Kidney (tissue), 13 donors: ENCODE measurements at regions not wholly inside any gene's neighbourhood (a gene's known extent, or its start where the extent isn't known, plus 50 kb on each side); places are given as distances from the start of the nearest gene placed in this dataset.

ENCODE experiments used
- DNase-seq, 5 donors: peaks; one replicate each; pipeline ENCODE4 v3.0.0-alpha.2; 2013 to 2020
- FAIRE-seq: peaks from 2 replicates; lab custom pipeline; 2012; peaks lifted over from hg19 to GRCh38; lab: Jason Lieb, UNC
- H3K27ac ChIP-seq, 2 donors: one replicate each; pipeline ENCODE4 v1.7.0; 2013; ENCODE audit warnings: low read depth in 2 of 2, low read length in 2 of 2, inconsistent platforms in 1 of 2
- H3K27me3 ChIP-seq: one replicate; pipeline ENCODE4 v1.7.1; 2013; ENCODE audit warnings: low read length, inconsistent platforms; ENCODE audit not compliant: control insufficient read depth, insufficient read depth
- H3K36me3 ChIP-seq, 3 donors: one replicate each; pipeline versions ENCODE4 v1.7.0 to v1.7.1; 2013; ENCODE audit warnings: low read length in 3 of 3, control low read depth in 1 of 3, inconsistent platforms in 1 of 3; ENCODE audit not compliant: insufficient read depth in 3 of 3, control insufficient read depth in 2 of 3
- H3K4me1 ChIP-seq, 3 donors: one replicate each; pipeline versions ENCODE4 v1.7.0 to v1.7.1; 2013; ENCODE audit warnings: low read length in 3 of 3, inconsistent platforms in 1 of 3, low read depth in 1 of 3; ENCODE audit not compliant: control insufficient read depth in 2 of 3, insufficient read depth in 2 of 3
- H3K4me3 ChIP-seq, 3 donors: one replicate each; pipeline versions ENCODE4 v1.7.0 to v1.8.1; 2013; ENCODE audit warnings: low read length in 3 of 3, control low read depth in 1 of 3, inconsistent platforms in 1 of 3
- H3K9ac ChIP-seq, 3 donors: one replicate each; pipeline versions ENCODE4 v1.7.0 to v1.7.1; 2013; ENCODE audit warnings: low read length in 3 of 3, control low read depth in 1 of 3, inconsistent platforms in 1 of 3
- H3K9me3 ChIP-seq, 3 donors: one replicate each; pipeline versions ENCODE4 v1.7.0 to v1.7.1; 2013; ENCODE audit warnings: low read length in 3 of 3, control low read depth in 1 of 3, inconsistent platforms in 1 of 3; ENCODE audit not compliant: control insufficient read depth in 2 of 3, insufficient read depth in 1 of 3
- intact Hi-C: fragments of 100-400 bp; cut with DNase I; formaldehyde crosslinking; loops from one replicate; pipeline ENCODE4 v1.11.1; 2022
- TF ChIP-seq, protein P1 (sequence below): IDR thresholded peaks from 3 replicates; pipeline ENCODE4 v1.5.1; 2012; ENCODE audit warnings: mild to moderate bottlenecking, moderate library complexity, borderline replicate concordance; ENCODE audit not compliant: insufficient read depth; ENCODE audit errors: extremely low read depth
- donor health status: control.
- donor health status: control.
- donor health status: control.
- donor health status: control.
- donor health status: control.
- donor health status: DM: yes; HTN: yes; CAD: no.
- donor health status: Normal renal cell carcinoma (clear cell type).

DNA sequence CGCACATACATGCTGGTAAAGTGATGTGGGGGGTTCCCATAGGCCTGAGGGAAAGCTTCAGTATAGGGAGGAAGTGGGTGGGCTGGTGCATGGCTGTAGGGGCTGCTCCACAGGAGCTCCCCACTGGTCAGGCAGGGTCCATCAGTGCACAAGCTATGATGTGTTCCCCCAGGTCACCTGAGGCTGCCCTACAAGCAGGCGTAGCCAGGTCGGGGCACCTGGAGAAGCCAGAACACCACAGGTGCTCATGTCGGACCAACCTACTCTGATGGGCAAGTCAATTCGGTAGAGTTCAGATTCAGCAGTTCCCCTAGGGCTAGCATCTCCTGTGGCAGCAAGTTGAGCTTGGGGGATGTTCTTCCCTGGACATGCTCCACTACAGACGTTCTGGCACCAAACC, 103.3 kb upstream of the EPHA5 start:
- intact Hi-C loops, result no loop called here
- TF ChIP-seq, protein P1, sequence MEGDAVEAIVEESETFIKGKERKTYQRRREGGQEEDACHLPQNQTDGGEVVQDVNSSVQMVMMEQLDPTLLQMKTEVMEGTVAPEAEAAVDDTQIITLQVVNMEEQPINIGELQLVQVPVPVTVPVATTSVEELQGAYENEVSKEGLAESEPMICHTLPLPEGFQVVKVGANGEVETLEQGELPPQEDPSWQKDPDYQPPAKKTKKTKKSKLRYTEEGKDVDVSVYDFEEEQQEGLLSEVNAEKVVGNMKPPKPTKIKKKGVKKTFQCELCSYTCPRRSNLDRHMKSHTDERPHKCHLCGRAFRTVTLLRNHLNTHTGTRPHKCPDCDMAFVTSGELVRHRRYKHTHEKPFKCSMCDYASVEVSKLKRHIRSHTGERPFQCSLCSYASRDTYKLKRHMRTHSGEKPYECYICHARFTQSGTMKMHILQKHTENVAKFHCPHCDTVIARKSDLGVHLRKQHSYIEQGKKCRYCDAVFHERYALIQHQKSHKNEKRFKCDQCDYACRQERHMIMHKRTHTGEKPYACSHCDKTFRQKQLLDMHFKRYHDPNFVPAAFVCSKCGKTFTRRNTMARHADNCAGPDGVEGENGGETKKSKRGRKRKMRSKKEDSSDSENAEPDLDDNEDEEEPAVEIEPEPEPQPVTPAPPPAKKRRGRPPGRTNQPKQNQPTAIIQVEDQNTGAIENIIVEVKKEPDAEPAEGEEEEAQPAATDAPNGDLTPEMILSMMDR, result no peak
- no peak overlapping the region for H3K27ac ChIP-seq
- no peaks in the 10 kb centered on the region for H3K36me3 ChIP-seq
- H3K9ac ChIP-seq, result no peak overlapping the region
- no peak overlapping the region for H3K4me3 ChIP-seq
- H3K27me3 ChIP-seq, result no peaks in the 10 kb centered on the region
- H3K4me1 ChIP-seq, result no peaks in the 10 kb centered on the region
- FAIRE-seq (no peak), DNase-seq (no peak)
- H3K9me3 ChIP-seq, result no peaks in the 10 kb centered on the region

- DNase-seq (no peak), FAIRE-seq (no peak)
- no peaks in the 10 kb centered on the region for H3K36me3 ChIP-seq
- no peak overlapping the region for H3K4me3 ChIP-seq
- H3K27ac ChIP-seq, result no peak overlapping the region
- H3K4me1 ChIP-seq, result no peaks in the 10 kb centered on the region
- no peaks in the 10 kb centered on the region for H3K27me3 ChIP-seq
- intact Hi-C loops, result no loop called here
- H3K9me3 ChIP-seq, result no peaks in the 10 kb centered on the region
- no peak overlapping the region for H3K9ac ChIP-seq
- TF ChIP-seq, protein P1, result no peak
Measured at GRCh38 chr4:65747386-65747785, 77.1 kb upstream of the EPHA5 start.

DNA sequence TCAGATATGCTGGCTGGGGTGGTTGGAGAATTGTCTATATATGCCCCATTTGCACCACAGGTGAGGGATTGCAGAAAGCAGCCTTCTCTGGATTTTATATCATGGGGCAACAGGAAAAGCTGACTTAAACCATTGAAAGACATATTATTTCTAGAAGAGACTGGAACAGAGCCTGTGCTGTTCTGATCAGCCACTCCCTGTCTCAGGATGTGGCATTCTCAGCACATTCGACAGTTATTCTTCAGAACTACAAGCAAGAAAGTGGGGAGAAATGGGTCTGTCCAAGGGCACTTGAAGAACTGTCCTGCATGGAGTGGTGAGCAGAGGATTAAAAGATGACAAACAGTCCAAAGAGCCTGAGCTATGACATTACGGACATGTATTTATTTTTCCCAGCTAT, 67.8 kb upstream of the EPHA5 start:
- H3K27ac ChIP-seq, result no peak overlapping the region

More for the DNA sequence above, 67.8 kb upstream of the EPHA5 start:
- Histone ChIP-seq H3K36me3 (no peaks in the 10 kb centered on the region), H3K9ac (no peak overlapping the region), H3K4me3 (no peak overlapping the region), H3K4me1 (no peaks in the 10 kb centered on the region), H3K9me3 (no peaks in the 10 kb centered on the region), H3K27me3 (no peaks in the 10 kb centered on the region)
- DNase-seq (no peak), FAIRE-seq (no peak)
- TF ChIP-seq, protein P1, result no peak
- intact Hi-C loops, result no loop called here
